ENCODE measurements at regions not wholly inside any gene's neighbourhood (a gene's known extent, or its start where the extent isn't known, plus 50 kb on each side); places are given as distances from the start of the nearest gene placed in this dataset.

DNA sequence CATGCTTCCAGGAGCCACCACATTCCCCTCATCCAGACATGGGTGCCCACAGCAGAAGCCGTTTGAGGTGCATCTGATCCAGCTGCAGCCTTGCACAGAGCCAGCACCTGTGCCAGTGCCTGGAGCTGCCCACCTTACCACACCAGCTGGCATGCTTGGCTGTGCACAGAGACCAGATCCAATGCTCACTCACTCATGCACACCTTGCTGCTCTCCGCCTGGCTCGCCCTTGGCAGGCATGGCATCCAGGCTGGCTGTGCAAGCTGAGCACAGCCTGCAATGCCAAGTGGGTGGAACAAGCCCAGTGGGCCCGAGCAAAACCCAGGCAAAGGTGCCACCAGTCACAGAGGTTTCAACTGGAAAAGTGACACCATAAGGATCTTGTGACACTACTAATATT is 66.9 kb upstream of the SEMA3A start:
- no peak for DNase-seq
- H3K27ac Mint-ChIP-seq: no peak overlapping the region
- H3K4me3 Mint-ChIP-seq: no peak overlapping the region
- TF ChIP-seq, protein P1, sequence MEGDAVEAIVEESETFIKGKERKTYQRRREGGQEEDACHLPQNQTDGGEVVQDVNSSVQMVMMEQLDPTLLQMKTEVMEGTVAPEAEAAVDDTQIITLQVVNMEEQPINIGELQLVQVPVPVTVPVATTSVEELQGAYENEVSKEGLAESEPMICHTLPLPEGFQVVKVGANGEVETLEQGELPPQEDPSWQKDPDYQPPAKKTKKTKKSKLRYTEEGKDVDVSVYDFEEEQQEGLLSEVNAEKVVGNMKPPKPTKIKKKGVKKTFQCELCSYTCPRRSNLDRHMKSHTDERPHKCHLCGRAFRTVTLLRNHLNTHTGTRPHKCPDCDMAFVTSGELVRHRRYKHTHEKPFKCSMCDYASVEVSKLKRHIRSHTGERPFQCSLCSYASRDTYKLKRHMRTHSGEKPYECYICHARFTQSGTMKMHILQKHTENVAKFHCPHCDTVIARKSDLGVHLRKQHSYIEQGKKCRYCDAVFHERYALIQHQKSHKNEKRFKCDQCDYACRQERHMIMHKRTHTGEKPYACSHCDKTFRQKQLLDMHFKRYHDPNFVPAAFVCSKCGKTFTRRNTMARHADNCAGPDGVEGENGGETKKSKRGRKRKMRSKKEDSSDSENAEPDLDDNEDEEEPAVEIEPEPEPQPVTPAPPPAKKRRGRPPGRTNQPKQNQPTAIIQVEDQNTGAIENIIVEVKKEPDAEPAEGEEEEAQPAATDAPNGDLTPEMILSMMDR (IDR thresholded peaks at IDR 0.05): no peak
- no peaks in the 10 kb centered on the region for H3K36me3 Mint-ChIP-seq (ENCODE audit: low read depth)
- peaks cover 4% of the 10 kb centered on the region for H3K4me1 Mint-ChIP-seq
- no peaks in the 10 kb centered on the region for H3K9me3 Mint-ChIP-seq
- H3K27me3 Mint-ChIP-seq (ENCODE audit: low read depth, poor library complexity): no peaks in the 10 kb centered on the region

DNA sequence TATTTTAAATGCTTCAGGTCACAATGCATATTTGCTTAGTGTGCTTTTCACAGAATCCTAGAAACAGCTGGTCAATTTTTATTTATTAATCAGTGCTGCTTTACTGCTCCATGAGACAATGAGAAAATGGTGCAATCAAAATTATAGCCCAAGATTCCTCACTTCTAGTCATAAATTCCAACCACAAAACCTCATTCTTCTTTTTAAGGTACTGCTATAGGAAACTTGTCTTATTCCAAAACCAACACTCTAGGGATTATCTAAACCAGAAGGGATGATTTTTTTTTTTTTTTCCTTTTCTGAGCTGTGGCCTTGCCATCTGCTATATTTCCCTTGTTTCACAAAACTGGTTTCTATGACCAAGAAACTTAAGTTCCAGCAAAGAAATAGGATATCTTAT is 64.0 kb upstream of the SEMA3A start:
- TF ChIP-seq, protein P1 (IDR thresholded peaks at IDR 0.05): no peak
- DNase-seq: no peak
- H3K27me3 Mint-ChIP-seq (ENCODE audit: low read depth, poor library complexity): no peaks in the 10 kb centered on the region
- H3K36me3 Mint-ChIP-seq (ENCODE audit: low read depth): no peaks in the 10 kb centered on the region
- H3K9me3 Mint-ChIP-seq: no peaks in the 10 kb centered on the region
- peaks cover 9% of the 10 kb centered on the region for H3K4me1 Mint-ChIP-seq
- no peak overlapping the region for H3K27ac Mint-ChIP-seq
- H3K4me3 Mint-ChIP-seq: no peak overlapping the region

DNA sequence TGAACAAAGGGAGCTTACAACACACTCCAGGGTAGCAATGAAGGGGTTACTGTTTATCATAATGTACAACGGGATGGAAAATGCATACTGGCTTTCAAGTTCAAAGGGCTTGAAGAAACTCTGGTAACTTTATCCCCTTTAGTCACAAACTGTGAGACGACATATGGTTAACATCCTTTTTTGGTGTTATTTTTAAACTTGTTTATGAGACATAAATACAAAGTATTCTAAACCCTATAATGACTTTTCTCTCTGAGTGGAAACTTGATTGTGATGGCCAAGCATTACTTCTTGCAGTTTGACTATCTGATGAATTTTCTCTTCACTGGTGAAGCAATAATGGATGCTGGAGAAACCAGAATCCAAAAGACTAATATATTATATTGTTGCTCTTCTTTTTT is 62.0 kb upstream of the SEMA3A start:
- peaks cover 13% of the 10 kb centered on the region for H3K4me1 Mint-ChIP-seq
- TF ChIP-seq, protein P1 (IDR thresholded peaks at IDR 0.05): no peak
- H3K36me3 Mint-ChIP-seq (ENCODE audit: low read depth): no peaks in the 10 kb centered on the region
- no peaks in the 10 kb centered on the region for H3K9me3 Mint-ChIP-seq
- no peak for DNase-seq
- H3K4me3 Mint-ChIP-seq: no peak overlapping the region
- no peak overlapping the region for H3K27ac Mint-ChIP-seq
- no peaks in the 10 kb centered on the region for H3K27me3 Mint-ChIP-seq (ENCODE audit: low read depth, poor library complexity)

DNA sequence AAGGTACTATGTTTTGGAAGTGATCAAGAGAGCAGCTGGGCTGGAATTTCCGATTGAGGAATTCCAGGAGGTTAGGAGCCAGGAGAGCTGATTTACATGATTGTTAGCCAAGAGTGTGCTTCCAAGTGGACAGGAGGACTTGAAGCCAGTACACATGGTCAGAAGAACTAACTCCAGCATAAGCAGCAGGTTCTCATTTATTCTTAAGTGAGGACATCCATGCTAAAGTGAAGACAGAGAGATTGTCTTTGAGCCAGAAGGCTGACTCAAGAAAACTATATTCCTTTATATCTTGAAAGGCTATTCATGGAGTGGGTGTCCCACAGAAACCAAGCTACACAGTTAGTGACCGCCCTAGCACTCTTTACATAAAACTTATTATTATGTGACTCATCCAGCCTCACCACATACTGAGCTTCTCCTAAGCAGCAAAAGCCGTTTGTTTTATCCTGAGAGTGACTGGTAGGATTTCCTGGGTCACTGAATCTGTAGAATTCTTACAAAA is 56.7 kb upstream of the SEMA3A start:
- no peaks in the 10 kb centered on the region for H3K9me3 Mint-ChIP-seq
- no peak overlapping the region for H3K27ac Mint-ChIP-seq
- no peaks in the 10 kb centered on the region for H3K36me3 Mint-ChIP-seq (ENCODE audit: low read depth)
- H3K4me1 Mint-ChIP-seq: peaks cover 30% of the 10 kb centered on the region
- DNase-seq: no peak
- no peak overlapping the region for H3K4me3 Mint-ChIP-seq
- TF ChIP-seq, protein P1 (IDR thresholded peaks at IDR 0.05): no peak
- H3K27me3 Mint-ChIP-seq (ENCODE audit: low read depth, poor library complexity): no peaks in the 10 kb centered on the region

DNA sequence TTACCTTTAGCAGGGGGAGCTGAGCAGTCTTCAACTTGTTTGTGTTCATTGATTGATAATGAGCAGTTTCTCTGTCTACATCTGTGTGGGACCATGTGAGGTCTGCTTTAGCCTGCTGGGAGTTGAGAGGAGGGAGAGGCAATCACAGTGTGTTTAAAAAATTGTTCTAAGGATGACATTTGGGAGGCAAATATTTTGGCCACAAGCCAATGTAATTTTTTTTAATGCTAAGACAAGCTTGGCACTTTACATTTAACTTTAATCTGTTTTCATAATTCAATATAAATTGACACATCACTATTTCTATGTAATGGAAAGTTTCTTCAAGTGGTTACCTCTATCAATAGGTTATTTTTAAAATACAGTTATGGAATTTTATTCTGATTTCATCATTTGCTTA is 55.9 kb upstream of the SEMA3A start:
- Mint-ChIP-seq H3K36me3 (ENCODE audit: low read depth) (no peaks in the 10 kb centered on the region), H3K27me3 (ENCODE audit: low read depth, poor library complexity) (no peaks in the 10 kb centered on the region), H3K9me3 (peaks cover 2% of the 10 kb centered on the region), H3K4me3 (no peak overlapping the region), H3K4me1 (peaks cover 29% of the 10 kb centered on the region), H3K27ac (peak overlapping the region; percentile 6)
- no peak for DNase-seq
- TF ChIP-seq, protein P1 (IDR thresholded peaks at IDR 0.05): no peak

DNA sequence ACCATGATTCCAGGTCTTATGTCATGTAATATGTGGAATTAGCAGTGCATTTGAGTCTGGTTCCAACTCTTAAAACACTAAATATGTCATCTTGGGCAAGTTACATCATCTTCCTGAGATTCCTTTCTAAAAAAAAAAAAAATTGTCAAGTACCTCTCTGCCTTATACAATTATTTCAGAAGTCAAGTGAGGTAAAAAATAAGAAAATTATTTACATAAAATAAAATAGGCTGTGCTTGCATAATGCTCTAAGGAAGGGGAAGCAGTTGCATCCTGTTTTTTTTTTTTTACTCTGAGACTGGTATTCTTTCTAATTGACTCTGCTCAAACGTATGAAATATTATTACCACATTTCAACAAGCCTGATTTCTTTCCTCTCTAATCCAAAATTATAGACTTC is 55.1 kb upstream of the SEMA3A start:
- TF ChIP-seq, protein P1 (IDR thresholded peaks at IDR 0.05): no peak
- no peak overlapping the region for H3K4me3 Mint-ChIP-seq
- H3K27ac Mint-ChIP-seq: no peak overlapping the region
- H3K27me3 Mint-ChIP-seq (ENCODE audit: low read depth, poor library complexity): no peaks in the 10 kb centered on the region
- H3K36me3 Mint-ChIP-seq (ENCODE audit: low read depth): no peaks in the 10 kb centered on the region
- H3K4me1 Mint-ChIP-seq: peaks cover 25% of the 10 kb centered on the region
- DNase-seq: no peak
- peaks cover 10% of the 10 kb centered on the region for H3K9me3 Mint-ChIP-seq

Data from nephron progenitor cell (in vitro differentiated cells).